ENCODE measurements at regions not wholly inside any gene's neighbourhood (a gene's known extent, or its start where the extent isn't known, plus 50 kb on each side); places are given as distances from the start of the nearest gene placed in this dataset.
A peak's percentile ranks its signal among the peaks of the same experiment; 100 is the strongest.
"Not testable (repeated sequence)": the region's sequence is repeated elsewhere in the genome, so short reads cannot be mapped to it uniquely, and the experiment has no call there.

GRCh38 chr3:74415731-74416130 is 198.7 kb downstream of the CNTN3 start:
- no peak for DNase-seq (ENCODE audit: low spot score)

DNA sequence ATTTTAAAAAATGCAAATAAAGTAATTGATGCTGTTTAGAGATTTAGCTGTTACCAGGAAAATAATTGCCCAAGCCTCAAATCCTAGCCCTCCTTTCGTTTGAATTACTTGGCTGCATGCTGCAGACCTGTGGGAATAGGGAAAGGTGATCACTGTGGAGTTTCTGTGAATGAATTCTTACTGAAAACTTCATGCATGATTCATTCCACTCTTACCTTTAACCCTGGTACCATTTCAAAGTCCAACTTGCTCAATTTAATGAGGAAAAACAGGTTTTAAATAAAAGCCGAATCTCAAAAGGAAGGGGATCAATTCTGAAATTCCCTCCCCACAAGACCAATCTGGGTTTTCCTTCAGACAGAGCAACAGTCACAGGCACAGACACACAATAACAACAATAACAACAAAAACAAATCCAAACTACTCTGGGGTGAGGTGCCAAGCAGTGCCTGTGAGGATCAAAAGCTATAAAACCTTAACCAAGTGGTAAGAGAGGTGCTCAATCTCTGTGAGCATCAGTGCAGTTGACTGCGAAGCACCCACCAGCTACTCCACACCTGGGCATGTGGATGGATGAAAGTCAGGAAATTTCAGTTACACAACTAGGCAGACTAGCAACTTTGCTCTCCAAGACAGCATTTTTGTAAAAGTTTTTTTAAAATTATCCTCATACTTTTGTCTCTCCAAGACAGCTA is 200.8 kb downstream of the CNTN3 start:
- no peak for DNase-seq (ENCODE audit: low spot score)

DNA sequence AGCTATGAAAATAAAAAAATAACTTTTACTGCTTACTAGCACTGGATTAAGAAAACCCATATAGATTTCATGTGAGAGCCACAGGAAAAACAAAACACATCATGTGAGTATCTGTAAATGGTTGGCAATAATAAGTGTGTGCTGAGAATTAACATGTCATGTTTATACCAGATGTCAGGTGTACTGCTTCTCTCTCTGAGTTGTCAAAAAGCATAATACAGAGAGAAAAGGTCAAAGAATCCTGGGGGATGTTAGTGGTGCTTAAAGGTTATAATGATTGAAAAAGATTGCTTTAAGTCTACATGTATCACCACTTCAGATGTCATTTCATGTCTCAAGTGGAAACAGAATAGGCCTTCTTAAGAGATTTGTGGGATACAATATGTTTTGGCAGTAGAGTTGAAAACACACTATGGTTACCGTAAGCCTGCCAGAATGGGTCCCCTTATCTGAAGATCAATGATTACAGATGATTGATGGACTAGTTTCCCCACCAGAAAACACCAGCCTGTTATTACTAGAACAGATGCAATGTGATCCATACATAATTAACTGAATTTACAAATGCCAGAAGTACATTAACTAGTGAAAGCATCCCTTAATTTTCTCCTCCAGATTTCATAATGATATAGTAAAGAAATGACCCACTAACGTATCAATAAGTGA is 204.1 kb downstream of the CNTN3 start:
- DNase-seq (ENCODE audit: low spot score): no peak

GRCh38 chr3:74409066-74409465 is 205.4 kb downstream of the CNTN3 start:
- no peak for DNase-seq (ENCODE audit: low spot score)

DNA sequence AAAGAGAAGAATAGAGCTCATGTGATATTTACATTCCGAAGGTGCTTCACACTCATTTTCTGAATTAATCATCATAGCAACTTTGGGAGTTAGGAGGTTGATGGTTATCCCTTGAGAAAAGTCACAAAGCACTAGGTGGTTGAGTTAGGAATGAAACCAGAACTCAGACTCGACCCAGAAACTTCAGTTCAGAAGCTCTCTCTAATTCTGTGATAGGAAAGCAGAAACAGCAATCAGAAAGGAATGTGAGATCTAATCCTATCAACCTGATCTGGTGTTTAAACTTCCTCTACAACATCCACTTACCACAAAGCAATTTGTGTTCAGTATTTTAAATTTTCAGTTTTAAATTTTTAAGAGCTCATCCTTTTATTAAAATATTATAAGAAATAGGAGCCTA is 211.2 kb downstream of the CNTN3 start:
- DNase-seq (ENCODE audit: low spot score): no peak

DNA sequence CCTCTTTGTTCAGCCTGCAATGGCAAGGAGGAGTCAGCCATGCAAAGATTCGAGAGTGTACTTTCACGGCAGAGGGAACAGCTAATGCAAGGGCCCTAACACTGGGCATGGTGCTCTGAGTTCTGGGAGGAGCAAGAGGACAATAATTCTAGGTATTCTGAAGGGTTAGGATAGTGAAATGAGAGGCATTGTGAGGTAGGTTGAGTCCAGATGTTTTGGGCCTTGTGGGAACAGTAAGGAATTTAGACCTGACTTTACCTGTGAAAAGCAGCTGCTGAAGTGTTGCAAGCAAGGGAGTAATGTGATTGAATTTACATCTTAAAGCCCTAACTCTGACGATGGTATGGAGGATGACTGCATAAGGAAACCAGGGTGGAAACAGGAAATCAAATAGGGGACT is 211.6 kb downstream of the CNTN3 start:
- DNase-seq (ENCODE audit: low spot score): no peak

GRCh38 chr3:74393426-74393825 is 221.0 kb downstream of the CNTN3 start:
- DNase-seq (ENCODE audit: low spot score): no peak

DNA sequence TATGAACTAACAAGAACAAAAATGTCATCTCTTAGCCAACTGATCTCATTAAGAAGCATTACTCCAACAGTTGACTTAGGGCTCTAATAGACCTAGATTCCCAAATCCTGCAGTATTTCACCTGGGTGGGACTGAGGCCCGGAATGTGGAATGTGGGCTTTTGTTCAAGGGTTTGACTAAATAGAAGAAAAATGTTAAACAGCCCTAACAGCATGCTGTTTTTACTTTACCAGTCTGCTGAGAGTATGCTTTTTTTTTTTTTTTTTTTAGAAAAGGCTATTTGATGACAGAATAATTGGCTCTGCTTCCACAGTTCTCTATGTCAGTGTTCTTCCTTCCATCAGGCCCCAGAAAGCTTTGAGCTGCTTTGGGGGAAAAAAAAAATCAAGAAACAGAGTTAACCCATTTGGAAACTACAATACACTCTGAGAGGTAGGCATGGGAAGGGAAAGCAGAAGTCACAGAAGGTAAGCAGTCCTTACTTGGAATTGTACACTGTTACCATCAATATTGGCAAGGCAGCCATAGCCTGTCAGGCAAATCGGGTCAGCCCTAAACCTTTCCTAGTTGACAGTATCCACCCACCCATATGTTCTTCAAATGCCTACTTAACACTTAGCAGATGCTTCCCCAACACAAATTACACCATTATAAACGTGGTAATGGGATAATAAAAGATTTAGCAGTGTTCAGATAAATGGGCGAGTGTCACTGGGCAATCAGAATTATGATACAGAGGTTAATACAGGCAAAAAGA is 224.2 kb downstream of the CNTN3 start:
- DNase-seq (ENCODE audit: low spot score): peak; percentile 8

GRCh38 chr3:74387111-74387735 is 227.2 kb downstream of the CNTN3 start:
- no peak for DNase-seq (ENCODE audit: low spot score)

DNA sequence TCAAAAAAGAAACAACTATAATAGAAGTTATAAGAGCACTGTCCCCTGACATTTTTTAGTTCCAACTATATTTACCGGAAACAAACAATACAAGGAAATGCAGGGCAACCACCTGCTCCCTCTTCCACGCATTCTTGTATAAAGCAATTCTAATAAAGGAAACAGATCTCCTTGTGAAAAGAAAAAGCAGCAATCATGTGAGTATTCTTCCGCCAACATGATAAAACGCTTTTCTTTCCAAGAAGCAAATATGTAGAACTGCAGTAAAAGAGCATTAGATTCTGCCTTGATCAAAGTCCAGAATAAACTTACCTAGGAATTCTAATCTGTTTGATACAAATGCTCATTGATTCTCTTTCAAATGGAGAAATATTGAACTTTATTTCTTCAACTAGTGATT is 230.3 kb downstream of the CNTN3 start:
- no peak for DNase-seq (ENCODE audit: low spot score)

DNA sequence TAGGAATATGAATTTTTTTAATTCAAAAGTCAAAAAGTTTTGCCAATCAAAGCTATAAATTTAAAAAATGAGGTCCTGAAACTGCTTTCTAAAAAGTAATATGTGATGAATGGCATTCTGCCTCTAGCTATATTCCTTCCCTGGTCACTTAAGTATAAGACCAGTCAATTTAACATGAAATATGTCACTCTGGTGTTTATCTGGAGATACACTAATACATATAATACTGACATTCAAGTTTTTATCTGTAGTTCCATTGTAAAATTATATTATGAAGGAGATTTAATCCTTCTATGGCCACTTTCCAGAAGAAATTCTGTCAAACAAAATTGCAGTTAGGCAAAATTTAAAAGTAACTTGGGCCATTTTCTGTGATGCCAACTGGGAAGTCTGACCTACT is 236.8 kb downstream of the CNTN3 start:
- DNase-seq (ENCODE audit: low spot score): no peak

DNA sequence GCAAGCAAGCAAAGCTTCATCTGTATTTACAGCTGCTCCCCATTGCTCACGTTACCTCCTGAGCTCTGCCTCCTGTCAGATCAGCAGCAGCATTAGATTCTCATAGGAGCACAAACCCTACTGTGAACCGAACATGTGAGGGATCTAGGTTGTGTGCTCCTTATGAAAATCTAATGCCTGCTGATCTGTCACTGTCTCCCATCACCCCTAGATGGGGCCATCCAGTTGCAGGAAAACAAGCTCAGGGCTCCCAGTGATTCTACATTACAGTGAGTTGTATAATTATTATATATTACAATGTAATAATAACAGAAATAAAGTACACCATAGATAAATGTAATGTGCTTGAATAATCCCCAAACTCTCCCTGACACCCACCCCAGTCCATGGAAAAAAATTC is 238.1 kb downstream of the CNTN3 start:
- not testable (repeated sequence) for DNase-seq (ENCODE audit: low spot score)

GRCh38 chr3:74375653-74376052 is 238.8 kb downstream of the CNTN3 start:
- no peak for DNase-seq (ENCODE audit: low spot score)

DNA sequence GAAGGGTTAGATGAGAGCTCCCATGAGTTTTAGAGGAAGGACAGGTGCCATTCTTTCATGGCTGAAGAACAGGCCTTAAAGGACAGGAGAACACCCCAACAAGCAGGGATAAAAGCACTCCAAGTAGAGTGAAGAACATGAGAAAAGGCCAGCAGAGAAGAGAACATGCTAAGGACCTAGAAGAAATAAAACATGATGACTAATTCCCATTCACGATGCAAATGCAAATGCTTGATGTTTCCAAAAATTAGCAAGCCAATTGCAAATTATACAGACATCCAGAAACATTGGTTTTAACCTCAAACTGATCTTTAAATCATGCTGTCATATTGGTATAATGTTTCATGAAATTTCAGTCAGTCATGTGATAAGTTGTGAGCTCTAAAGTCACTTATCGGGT is 241.7 kb downstream of the CNTN3 start:
- no peak for DNase-seq (ENCODE audit: low spot score)

DNA sequence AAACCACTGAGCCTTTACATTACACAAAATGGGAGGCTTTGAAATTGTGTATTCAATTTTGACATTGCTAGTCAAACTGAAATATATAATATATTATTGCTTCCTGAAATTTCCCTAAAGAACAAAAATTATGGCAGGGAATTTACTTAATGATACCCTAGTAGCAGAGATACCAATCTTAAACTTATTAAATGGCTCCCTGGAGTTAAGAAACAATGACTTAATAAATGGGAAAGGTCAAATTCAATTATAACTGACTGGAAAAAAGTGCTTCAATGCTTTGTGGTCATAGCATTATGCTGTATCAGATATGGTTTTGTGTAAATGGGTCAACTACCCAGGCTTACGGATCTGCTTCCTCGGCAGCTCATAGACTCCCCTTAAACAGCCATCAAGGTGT is 244.1 kb downstream of the CNTN3 start:
- no peak for DNase-seq (ENCODE audit: low spot score)

- DNase-seq (ENCODE audit: low spot score): no peak
These were observed 248.1 kb downstream of the CNTN3 start for GRCh38 chr3:74366331-74366730.

DNA sequence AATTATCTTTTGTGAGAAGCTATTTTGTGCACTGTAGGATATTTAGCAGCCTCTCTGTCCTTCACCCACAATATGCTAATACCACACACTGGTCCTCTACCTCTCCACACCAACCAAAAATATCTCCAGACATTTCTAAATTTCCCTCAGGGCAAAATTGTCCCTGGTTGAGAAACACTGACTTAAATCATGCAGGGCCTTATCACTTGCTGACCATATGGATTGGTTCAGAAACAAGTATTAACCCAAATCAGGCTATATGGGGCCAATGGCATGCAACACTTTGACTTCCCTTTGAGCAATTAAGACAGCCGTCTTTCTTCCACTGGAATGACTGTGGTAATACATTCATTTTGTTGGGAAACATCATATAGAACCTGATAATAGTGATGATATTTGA is 251.1 kb downstream of the CNTN3 start:
- DNase-seq (ENCODE audit: low spot score): no peak

DNA sequence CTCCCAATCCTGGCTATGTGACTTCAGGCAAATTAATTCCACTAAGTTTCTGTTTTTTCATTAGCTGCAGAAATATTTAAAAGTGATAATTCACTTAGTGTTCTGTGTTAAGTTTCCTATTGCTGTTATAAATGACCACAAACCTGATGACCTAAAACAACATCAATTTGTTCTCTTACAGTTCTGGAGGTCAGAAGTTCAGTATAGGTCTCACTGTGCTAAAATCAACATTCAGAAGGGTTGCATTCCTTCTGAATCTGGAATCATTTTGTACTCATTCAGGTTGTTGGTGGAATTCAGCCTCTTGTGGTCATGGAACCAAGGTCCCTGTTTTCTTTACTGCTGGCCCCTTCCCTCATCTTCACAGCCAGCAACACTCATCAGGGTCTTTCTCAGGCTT is 254.1 kb downstream of the CNTN3 start:
- no peak for DNase-seq (ENCODE audit: low spot score)

- no peak for DNase-seq (ENCODE audit: low spot score)
These were observed 256.6 kb downstream of the CNTN3 start for GRCh38 chr3:74357881-74358280.

GRCh38 chr3:74353039-74353438 is 261.4 kb downstream of the CNTN3 start:
- DNase-seq (ENCODE audit: low spot score): no peak

DNA sequence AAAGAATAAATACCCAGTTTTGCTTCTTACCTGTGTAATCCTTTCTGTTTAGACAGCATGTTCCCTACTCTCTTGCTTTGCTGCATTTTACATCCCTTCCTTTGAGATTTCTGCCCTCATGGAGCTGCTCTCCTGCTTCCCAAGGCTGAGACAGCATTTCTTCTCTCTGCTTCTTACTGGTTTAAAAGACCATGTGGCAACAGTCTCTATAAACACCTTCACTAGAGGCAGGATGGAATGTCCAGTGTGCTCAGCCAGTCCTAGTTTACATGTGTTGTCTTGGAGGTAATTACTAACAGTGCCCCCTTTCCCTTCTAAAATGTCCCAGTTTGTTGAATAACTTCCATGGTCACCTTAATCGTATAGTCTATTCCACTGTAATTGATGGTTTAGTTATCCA is 262.3 kb downstream of the CNTN3 start:
- no peak for DNase-seq (ENCODE audit: low spot score)

GRCh38 chr3:74351213-74351612 is 263.2 kb downstream of the CNTN3 start:
- DNase-seq (ENCODE audit: low spot score): peak; percentile 48

DNA sequence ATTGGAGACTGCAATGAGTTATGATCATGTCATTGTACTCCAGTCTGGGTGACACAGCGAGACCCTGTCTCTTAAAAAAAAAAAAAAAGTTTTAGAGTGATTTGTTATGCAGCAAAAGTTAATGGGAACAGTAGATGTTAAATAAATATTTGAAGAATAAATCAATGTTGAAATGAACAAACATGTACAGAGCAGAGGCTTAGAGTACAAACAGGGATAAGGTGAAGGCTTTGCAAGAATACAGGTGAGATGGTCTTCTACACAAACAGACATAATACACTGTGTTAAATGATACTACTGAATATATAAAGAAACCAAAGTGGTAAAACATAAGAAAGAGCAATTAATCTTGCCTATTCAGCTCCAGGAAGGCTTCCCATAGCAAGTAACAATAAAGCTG is 265.4 kb downstream of the CNTN3 start:
- no peak for DNase-seq (ENCODE audit: low spot score)

Measured in Ammon's horn (tissue), 1 donor.